ENCODE measurements at regions not wholly inside any gene's neighbourhood (a gene's known extent, or its start where the extent isn't known, plus 50 kb on each side); places are given as distances from the start of the nearest gene placed in this dataset.
"Not testable (repeated sequence)": the region's sequence is repeated elsewhere in the genome, so short reads cannot be mapped to it uniquely, and the experiment has no call there.

- TF ChIP-seq GABPA (IDR thresholded peaks at IDR 0.05; ENCODE audit: low read depth) = no peak
- TF ChIP-seq, protein P1, sequence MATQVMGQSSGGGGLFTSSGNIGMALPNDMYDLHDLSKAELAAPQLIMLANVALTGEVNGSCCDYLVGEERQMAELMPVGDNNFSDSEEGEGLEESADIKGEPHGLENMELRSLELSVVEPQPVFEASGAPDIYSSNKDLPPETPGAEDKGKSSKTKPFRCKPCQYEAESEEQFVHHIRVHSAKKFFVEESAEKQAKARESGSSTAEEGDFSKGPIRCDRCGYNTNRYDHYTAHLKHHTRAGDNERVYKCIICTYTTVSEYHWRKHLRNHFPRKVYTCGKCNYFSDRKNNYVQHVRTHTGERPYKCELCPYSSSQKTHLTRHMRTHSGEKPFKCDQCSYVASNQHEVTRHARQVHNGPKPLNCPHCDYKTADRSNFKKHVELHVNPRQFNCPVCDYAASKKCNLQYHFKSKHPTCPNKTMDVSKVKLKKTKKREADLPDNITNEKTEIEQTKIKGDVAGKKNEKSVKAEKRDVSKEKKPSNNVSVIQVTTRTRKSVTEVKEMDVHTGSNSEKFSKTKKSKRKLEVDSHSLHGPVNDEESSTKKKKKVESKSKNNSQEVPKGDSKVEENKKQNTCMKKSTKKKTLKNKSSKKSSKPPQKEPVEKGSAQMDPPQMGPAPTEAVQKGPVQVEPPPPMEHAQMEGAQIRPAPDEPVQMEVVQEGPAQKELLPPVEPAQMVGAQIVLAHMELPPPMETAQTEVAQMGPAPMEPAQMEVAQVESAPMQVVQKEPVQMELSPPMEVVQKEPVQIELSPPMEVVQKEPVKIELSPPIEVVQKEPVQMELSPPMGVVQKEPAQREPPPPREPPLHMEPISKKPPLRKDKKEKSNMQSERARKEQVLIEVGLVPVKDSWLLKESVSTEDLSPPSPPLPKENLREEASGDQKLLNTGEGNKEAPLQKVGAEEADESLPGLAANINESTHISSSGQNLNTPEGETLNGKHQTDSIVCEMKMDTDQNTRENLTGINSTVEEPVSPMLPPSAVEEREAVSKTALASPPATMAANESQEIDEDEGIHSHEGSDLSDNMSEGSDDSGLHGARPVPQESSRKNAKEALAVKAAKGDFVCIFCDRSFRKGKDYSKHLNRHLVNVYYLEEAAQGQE (IDR thresholded peaks at IDR 0.05; ENCODE audit: insufficient replicate concordance, low read depth) = no peak
- TF ChIP-seq SPI1 (IDR thresholded peaks at IDR 0.05; ENCODE audit: borderline replicate concordance, low read depth) = no peak
- TF ChIP-seq POLR2AphosphoS5 (IDR thresholded peaks at IDR 0.05; ENCODE audit: low read depth) = no peak
- TF ChIP-seq CTCF (IDR thresholded peaks at IDR 0.05; ENCODE audit: insufficient read depth, low read length) = no peak
- Histone ChIP-seq H3K27me3 (ENCODE audit: insufficient read depth, poor library complexity, severe bottlenecking) (no peaks in the 10 kb centered on the region), H3K4me3 (replicated peaks; ENCODE audit: insufficient read depth, low read length) (no peak overlapping the region), H3K27ac (replicated peaks) (no peak overlapping the region)
- DNase-seq (ENCODE audit: low read depth in 1 of 2, low spot score in 1 of 2) = no peak
Observed at GRCh38 chr14:52125885-52126284, 57.0 kb upstream of the NID2 start.

GRCh38 chr14:52124791-52125684, 56.2 kb upstream of the NID2 start:
- Histone ChIP-seq H3K27ac (replicated peaks) (no peak overlapping the region), H3K27me3 (ENCODE audit: insufficient read depth, poor library complexity, severe bottlenecking) (no peaks in the 10 kb centered on the region), H3K4me3 (replicated peaks; ENCODE audit: insufficient read depth, low read length) (no peak overlapping the region)
- TF ChIP-seq GABPA (IDR thresholded peaks at IDR 0.05; ENCODE audit: low read depth) = no peak
- TF ChIP-seq SPI1 (IDR thresholded peaks at IDR 0.05; ENCODE audit: borderline replicate concordance, low read depth) = no peak
- no peak for TF ChIP-seq POLR2AphosphoS5 (IDR thresholded peaks at IDR 0.05; ENCODE audit: low read depth)
- no peak for TF ChIP-seq CTCF (IDR thresholded peaks at IDR 0.05; ENCODE audit: insufficient read depth, low read length)
- TF ChIP-seq, protein P1 (IDR thresholded peaks at IDR 0.05; ENCODE audit: insufficient replicate concordance, low read depth) = no peak
- DNase-seq (ENCODE audit: low read depth in 1 of 2, low spot score in 1 of 2) = no peak

GRCh38 chr14:52122163-52122562, 53.3 kb upstream of the NID2 start:
- H3K4me3 ChIP-seq (replicated peaks; ENCODE audit: insufficient read depth, low read length); DNase-seq (ENCODE audit: low read depth in 1 of 2, low spot score in 1 of 2); H3K27ac ChIP-seq (replicated peaks); H3K27me3 ChIP-seq (ENCODE audit: insufficient read depth, poor library complexity, severe bottlenecking): not testable (repeated sequence)

DNA sequence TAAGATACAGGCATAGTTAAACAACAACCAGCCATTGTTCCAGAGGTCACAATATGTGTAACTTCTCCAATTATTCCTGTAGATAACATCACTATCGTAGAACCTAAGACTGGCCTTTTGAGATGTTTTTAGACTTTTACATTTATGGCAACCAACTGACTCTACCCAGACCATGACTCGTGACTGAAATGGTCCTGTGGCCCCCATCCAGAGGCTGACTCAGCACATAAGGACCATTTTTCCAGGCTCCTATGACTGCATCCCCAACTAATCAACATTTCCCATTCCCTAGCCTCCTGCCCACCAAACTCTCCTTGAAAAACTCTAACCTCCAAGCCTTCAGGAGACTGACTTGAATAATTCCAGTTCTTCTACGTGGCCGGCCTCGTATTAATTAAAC, 52.6 kb upstream of the NID2 start:
- TF ChIP-seq GABPA (IDR thresholded peaks at IDR 0.05; ENCODE audit: low read depth) (no peak), SPI1 (IDR thresholded peaks at IDR 0.05; ENCODE audit: borderline replicate concordance, low read depth) (no peak), POLR2AphosphoS5 (IDR thresholded peaks at IDR 0.05; ENCODE audit: low read depth) (no peak), CTCF (IDR thresholded peaks at IDR 0.05; ENCODE audit: insufficient read depth, low read length) (no peak)
- TF ChIP-seq, protein P1 (IDR thresholded peaks at IDR 0.05; ENCODE audit: insufficient replicate concordance, low read depth) = no peak
- no peak overlapping the region for H3K27ac ChIP-seq (replicated peaks)
- no peak overlapping the region for H3K4me3 ChIP-seq (replicated peaks; ENCODE audit: insufficient read depth, low read length)
- DNase-seq (ENCODE audit: low read depth in 1 of 2, low spot score in 1 of 2) = no peak
- no peaks in the 10 kb centered on the region for H3K27me3 ChIP-seq (ENCODE audit: insufficient read depth, poor library complexity, severe bottlenecking)

Measured in HL-60 (cell line).